Progenitor cell of endocrine pancreas (in vitro differentiated cells): ENCODE measurements at regions not wholly inside any gene's neighbourhood (a gene's known extent, or its start where the extent isn't known, plus 50 kb on each side); places are given as distances from the start of the nearest gene placed in this dataset.

ENCODE experiments used
- DNase-seq: peaks from one replicate; pipeline ENCODE4 v3.0.0; 2021; ENCODE audit warnings: low spot score; ENCODE audit not compliant: unreplicated experiment
- H3K27ac Mint-ChIP-seq: 2 replicates; pipeline ENCODE4 v1.8.0; 2021; ENCODE audit warnings: mild to moderate bottlenecking, moderate library complexity, mixed read lengths
- H3K27me3 Mint-ChIP-seq: 2 replicates; pipeline ENCODE4 v1.8.0; 2021; ENCODE audit warnings: mixed read lengths
- H3K36me3 Mint-ChIP-seq: 2 replicates; pipeline ENCODE4 v1.8.0; 2022; ENCODE audit warnings: mixed read lengths; ENCODE audit not compliant: insufficient read depth
- H3K4me1 Mint-ChIP-seq: 2 replicates; pipeline ENCODE4 v1.8.0; 2021; ENCODE audit warnings: low read depth, mixed read lengths
- H3K4me3 Mint-ChIP-seq: 2 replicates; pipeline ENCODE4 v1.8.0; 2021; ENCODE audit warnings: low read depth, mild to moderate bottlenecking, moderate library complexity, mixed read lengths
- H3K9me3 Mint-ChIP-seq: 2 replicates; pipeline ENCODE4 v1.8.0; 2021; ENCODE audit warnings: low read depth, mixed read lengths
- TF ChIP-seq, protein P1 (sequence below): fragments of 200-600 bp; sonication (generic); IDR thresholded peaks from one replicate; pipeline ENCODE4 v1.5.0; 2021; ENCODE audit warnings: antibody characterized with exemption, mild to moderate bottlenecking; ENCODE audit not compliant: unreplicated experiment

DNA sequence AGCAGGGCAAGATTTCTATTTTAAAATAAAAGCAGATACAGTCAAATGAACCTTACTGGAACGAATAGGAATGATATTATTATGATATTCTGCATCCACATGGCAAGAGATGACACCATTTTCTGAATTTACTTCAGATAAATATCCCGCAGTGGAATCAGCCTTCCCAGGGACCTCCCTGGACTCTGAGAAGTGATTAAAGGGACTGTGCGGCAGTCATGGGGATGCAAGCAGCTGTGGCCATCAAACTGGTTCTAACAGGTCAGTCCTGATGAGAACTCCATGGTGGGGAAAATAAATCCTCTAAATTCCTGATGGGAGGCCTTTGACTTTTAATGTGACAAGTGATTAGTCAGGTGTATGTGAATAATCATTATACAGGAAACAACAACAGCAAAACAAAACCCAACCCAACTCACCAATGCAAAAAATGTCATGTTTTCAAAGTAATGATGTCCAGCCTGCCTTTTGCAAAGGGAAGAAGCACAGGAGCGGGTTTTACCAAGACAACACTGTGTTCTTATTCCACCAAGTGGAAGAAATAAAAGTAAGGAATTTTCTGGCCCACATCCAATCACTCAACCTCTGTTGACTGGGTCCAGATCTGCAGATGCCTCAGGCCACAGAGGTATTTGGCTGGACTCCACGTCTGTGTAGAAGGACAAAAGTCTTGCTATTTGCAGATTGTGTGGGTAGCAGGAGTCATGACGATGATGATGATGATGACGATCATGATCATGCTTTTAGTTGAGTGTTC, 61.9 kb upstream of the CITED2 start:
- Mint-ChIP-seq H3K27me3 (peaks cover 2% of the 10 kb centered on the region), H3K9me3 (no peaks in the 10 kb centered on the region), H3K4me1 (peaks cover 7% of the 10 kb centered on the region), H3K4me3 (no peak overlapping the region), H3K36me3 (no peaks in the 10 kb centered on the region), H3K27ac (no peak overlapping the region)
- TF ChIP-seq, protein P1, sequence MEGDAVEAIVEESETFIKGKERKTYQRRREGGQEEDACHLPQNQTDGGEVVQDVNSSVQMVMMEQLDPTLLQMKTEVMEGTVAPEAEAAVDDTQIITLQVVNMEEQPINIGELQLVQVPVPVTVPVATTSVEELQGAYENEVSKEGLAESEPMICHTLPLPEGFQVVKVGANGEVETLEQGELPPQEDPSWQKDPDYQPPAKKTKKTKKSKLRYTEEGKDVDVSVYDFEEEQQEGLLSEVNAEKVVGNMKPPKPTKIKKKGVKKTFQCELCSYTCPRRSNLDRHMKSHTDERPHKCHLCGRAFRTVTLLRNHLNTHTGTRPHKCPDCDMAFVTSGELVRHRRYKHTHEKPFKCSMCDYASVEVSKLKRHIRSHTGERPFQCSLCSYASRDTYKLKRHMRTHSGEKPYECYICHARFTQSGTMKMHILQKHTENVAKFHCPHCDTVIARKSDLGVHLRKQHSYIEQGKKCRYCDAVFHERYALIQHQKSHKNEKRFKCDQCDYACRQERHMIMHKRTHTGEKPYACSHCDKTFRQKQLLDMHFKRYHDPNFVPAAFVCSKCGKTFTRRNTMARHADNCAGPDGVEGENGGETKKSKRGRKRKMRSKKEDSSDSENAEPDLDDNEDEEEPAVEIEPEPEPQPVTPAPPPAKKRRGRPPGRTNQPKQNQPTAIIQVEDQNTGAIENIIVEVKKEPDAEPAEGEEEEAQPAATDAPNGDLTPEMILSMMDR, result no peak
- DNase-seq, result no peak

DNA sequence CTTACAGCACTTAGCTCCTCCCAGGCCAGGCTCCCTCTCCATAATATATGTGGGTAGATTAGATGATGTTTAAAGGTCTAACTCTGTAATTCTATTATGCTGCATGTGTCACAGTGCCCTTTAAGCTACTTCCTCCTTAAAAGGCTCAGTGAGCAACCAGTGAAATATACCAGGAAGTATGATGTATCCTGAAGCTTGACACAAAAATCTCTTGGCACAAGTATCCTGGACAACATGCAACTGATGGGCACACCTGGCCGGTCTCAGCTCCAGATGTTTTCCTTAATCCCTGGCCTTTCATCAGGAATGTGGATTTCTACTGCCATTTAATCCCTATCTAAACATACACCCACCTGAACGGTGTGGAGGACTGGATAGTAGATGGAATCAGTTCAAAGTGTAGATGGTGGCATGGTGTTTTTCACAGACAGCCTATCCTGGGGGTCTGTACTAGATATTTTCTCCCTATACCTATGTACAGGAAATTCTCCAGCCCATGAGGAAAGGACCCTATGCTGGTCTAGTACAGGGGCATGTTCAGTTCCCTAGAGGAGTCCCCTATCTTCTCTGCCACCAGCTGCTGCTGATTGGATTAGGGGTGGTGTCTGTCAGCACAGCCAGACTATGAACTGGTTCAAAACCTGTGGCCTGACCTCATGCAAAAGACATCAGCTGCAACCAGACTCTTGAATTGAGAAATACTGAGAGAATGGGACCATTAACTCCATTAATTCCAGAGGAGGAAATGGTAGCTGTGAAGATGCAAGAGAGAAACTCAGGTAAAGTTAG, 59.4 kb upstream of the CITED2 start:
- Mint-ChIP-seq H3K9me3 (no peaks in the 10 kb centered on the region), H3K4me1 (peaks cover 5% of the 10 kb centered on the region), H3K4me3 (no peak overlapping the region), H3K27me3 (peaks cover 2% of the 10 kb centered on the region), H3K36me3 (no peaks in the 10 kb centered on the region), H3K27ac (no peak overlapping the region)
- TF ChIP-seq, protein P1, result no peak
- DNase-seq, result no peak

DNA sequence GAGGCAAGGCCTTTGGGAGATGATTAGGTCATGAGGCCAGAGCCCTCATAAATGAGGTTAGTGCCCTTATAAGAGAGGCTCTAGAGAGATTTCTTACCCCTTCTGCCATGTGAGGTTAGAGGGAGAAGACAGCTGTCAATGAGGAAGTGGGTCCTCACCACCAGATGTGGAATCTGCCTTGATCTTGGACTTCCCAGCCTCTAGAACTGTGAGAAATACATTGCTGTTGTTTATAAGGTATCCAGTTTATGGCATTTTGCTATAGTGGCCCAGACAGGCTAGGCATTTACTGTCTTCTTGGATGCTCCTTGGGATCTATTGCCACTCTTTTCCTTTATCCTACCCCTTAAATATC, 57.1 kb upstream of the CITED2 start:
- Mint-ChIP-seq H3K27me3 (peaks cover 2% of the 10 kb centered on the region), H3K27ac (no peak overlapping the region), H3K4me1 (peaks cover 2% of the 10 kb centered on the region), H3K9me3 (no peaks in the 10 kb centered on the region), H3K4me3 (no peak overlapping the region), H3K36me3 (no peaks in the 10 kb centered on the region)
- TF ChIP-seq, protein P1, result no peak
- DNase-seq, result no peak

DNA sequence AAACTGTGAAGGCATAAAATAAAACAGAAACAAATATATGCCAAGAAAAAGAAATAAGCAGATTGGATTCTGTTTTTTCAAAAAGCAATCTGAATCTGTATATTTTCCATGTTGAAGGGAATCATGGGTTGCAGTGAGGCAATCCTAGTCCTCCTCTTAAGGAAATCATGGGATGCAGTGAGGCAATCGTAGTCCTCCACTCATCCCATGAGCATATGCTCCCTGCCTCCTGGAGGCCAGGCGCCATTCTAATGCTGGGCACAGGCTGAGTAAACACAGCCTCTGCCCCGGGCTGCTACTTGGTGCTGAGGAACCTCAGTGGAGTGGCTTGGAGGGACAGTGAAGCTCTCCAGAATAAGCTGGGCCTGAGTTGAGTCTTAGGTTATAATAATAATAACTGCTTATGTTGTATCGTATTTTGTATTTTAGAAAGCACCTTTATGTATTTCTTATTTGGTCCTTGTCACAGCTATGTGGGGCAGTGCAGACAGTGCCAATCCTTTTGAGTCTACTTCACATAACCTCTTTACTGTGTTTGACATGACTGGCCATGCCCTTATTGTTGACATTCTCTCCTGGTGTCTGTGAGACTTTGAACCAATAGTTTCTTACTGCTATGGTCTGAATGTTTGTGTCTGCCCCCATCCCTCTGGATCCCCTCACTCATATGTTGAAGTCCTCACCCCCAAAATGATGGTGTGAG, 56.6 kb upstream of the CITED2 start:
- Mint-ChIP-seq H3K27ac (no peak overlapping the region), H3K4me1 (peaks cover 2% of the 10 kb centered on the region), H3K4me3 (no peak overlapping the region), H3K36me3 (no peaks in the 10 kb centered on the region), H3K27me3 (peaks cover 2% of the 10 kb centered on the region), H3K9me3 (no peaks in the 10 kb centered on the region)
- no peak for DNase-seq
- TF ChIP-seq, protein P1, result no peak

DNA sequence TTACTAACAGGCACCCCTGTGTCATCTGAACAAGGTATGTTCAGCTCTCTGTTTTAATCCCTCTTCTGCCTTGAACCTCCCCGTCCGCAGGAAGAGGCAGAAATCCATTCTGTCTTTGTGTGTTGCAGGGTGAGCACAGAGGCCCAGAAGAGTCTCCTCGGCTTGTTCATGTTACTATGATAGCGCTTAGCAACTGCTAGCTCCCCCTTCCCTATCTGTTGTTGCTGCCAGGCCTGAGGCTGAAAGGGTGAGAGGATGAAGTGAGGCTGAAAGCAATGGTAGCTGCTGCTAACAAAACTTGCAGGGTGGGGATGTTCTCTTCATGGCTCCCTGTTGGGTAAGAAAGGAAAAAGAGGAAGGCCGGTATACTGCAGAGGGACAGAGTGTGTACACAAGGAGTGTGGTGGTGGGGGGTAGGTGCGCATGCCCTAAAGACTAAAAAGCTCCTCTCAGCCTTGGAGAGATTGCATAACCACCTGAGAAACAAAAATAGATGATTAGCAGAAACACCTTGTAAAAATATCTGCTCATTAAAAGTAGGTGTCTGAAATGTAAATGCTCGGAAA, 55.2 kb upstream of the CITED2 start:
- H3K4me3 Mint-ChIP-seq, result no peak overlapping the region

More for the DNA sequence above, 55.2 kb upstream of the CITED2 start:
- Mint-ChIP-seq H3K27me3 (peaks cover 1% of the 10 kb centered on the region), H3K9me3 (no peaks in the 10 kb centered on the region), H3K4me1 (peaks cover 4% of the 10 kb centered on the region), H3K36me3 (no peaks in the 10 kb centered on the region), H3K27ac (no peak overlapping the region)
- TF ChIP-seq, protein P1, result no peak
- DNase-seq, result no peak
